ENCODE measurements at regions not wholly inside any gene's neighbourhood (a gene's known extent, or its start where the extent isn't known, plus 50 kb on each side); places are given as distances from the start of the nearest gene placed in this dataset.

DNA sequence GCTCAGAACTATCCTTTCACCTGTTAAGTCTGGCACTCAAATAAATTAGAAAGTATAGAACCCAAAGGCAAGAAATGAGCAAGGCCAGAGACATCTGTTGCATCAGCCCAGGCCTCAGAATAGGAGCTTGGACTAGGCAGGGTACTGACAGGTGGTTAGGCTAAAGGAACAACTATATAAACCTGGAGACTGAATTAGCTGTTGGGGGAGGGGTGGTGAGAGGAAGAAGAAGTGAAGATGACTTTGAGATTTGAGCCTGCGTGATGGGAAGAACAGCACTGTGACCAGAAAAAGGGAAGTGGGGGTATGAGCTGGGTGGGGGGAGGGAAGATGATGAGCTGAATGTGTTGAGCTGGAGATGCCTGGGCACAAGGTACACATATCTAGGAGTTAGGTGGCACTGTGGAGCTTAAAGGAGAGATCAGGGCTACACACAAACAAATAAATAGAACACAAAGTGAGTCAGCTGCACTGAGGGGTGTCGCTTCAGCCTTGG, 244.7 kb downstream of the PTEN start:
- no peak for DNase-seq (ENCODE audit: low read depth)

GRCh38 chr10:88110355-88110754, 246.9 kb downstream of the PTEN start:
- DNase-seq (ENCODE audit: low read depth): no peak

- DNase-seq (ENCODE audit: low read depth): no peak
These were observed 247.4 kb downstream of the PTEN start for GRCh38 chr10:88110822-88111221.

GRCh38 chr10:88111294-88111693, 247.9 kb downstream of the PTEN start:
- DNase-seq (ENCODE audit: low read depth): no peak

DNA sequence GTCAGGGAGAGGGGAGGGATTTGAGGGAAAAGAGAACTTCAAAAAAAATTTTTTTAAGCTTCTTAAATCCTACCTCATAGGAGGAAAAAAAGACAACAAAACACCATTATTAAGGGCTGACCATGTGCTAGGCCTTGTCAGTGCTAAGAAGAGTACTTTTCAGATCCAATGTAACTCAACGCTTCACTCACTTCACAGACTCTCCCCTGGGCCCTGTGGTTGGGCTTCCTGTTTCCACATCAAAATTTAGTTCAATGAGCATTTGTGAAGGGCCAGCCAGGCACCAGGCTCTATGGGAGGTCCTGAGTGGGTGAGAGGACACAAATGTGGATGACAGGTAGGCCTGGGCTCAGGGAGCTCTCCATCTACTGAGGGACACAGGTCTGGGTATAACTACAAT, 249.8 kb downstream of the PTEN start:
- no peak for DNase-seq (ENCODE audit: low read depth)

- DNase-seq (ENCODE audit: low read depth): no peak
These were observed 250.3 kb downstream of the PTEN start for GRCh38 chr10:88113657-88114272.

GRCh38 chr10:88114368-88114767, 250.9 kb downstream of the PTEN start:
- DNase-seq (ENCODE audit: low read depth): no peak

DNA sequence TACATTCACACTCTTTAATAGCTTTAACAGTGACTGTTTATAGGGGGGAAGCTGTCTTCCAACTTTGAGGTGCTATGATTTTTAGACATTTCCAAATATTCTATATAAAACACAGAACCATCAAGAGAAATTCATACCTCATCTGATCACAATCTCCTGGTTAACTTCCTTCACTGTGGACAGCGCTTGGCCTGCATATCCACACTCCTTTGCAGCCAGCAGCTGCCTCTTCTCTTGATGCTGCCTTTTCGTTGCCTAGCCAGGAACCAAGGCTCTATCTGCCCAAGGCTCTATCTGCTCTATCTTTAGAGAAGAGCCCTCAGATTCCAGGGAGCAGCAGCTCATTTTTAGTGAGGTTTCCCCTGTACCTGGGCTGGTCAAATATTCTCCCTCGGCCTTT, 252.0 kb downstream of the PTEN start:
- DNase-seq (ENCODE audit: low read depth): no peak

- no peak for DNase-seq (ENCODE audit: low read depth)
These were observed 252.5 kb downstream of the PTEN start for GRCh38 chr10:88115968-88116367.

- DNase-seq (ENCODE audit: low read depth): no peak
These were observed 253.1 kb downstream of the PTEN start for GRCh38 chr10:88116481-88116880.

- peak; percentile 24 for DNase-seq (ENCODE audit: low read depth)
These were observed 253.7 kb downstream of the PTEN start for GRCh38 chr10:88116971-88117626.

- no peak for DNase-seq (ENCODE audit: low read depth)
These were observed 254.6 kb downstream of the PTEN start for GRCh38 chr10:88117869-88118632.

- DNase-seq (ENCODE audit: low read depth): no peak
These were observed 255.3 kb downstream of the PTEN start for GRCh38 chr10:88118729-88119128.

GRCh38 chr10:88119160-88119559, 255.7 kb downstream of the PTEN start:
- DNase-seq (ENCODE audit: low read depth): no peak

DNA sequence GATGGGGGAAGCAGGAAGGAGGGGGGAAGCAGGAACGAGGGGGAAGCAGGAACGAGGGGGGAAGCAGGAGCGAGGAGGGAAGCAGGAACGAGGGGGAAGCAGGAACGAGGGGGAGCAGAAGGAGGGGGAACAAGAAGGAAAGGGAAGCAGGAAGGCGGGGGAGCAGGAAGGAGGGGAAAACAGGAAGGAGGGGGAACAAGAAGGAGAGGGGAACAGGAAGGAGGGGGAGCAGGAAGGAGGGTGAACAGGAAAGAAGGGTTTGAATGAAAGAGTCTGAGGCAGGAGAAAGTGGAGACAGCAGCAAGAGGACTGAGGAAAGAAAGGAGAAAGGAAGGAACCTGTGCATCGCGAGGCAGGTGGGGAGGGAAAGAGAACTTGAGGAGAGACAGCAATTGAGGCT, 256.6 kb downstream of the PTEN start:
- DNase-seq (ENCODE audit: low read depth): no peak

DNA sequence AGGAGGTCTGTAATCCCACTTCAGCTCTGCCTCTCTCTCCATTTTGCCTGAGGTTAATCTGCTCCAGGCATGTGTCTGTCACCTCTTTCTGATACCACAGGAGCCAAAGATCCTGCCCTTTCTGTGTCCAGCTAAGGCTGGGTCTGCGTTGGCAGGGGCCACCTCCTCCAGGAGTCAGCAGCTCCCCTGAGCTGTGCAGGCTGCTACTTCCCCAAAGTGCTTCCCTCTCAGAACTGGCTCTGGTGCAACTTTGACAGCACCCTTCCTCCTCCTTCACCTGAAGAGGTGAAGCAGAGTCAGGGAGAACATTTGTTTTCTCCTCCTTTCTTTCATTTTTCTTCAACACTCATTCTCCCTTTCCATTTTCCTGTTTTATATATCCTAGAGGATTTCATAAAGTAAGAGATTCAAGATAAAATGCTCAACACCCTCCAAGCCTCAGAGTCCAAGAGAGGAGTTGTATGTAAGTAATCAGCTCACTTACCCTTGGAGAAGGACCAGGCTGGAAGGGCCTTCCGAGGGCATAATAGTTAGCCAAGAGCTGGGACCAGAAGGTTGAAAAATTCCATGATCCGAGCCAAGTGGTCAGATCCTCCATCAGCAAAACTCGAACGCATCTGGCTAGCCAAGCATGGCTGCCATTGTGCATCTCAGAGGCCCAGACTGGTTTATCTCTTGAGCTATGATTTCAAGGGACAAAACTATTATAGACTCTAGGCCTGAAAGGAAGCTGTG, 257.3 kb downstream of the PTEN start:
- DNase-seq (ENCODE audit: low read depth): no peak

- no peak for DNase-seq (ENCODE audit: low read depth)
These were observed 257.9 kb downstream of the PTEN start for GRCh38 chr10:88121361-88121760.

- no peak for DNase-seq (ENCODE audit: low read depth)
These were observed 258.7 kb downstream of the PTEN start for GRCh38 chr10:88122145-88122544.

DNA sequence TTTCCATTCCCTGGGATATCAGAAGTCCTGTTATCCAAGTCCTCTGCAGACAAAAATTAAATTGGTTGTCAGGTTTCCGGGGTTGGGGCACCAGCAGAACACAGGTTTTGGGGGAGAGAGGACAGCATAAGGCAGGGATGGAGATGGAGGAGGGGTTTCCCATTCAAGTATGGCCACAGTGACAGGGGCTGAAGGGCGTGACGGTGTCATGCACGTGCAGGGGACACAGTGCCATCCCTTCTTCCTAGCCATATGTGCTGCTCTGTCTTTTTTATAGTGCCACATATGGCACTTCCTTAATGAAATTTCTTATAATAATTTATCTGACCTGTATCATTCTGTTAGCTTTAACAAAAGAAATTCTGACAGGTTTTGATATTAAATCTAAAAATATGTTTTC, 259.2 kb downstream of the PTEN start:
- DNase-seq (ENCODE audit: low read depth): no peak

- DNase-seq (ENCODE audit: low read depth): no peak
These were observed 262.3 kb downstream of the PTEN start for GRCh38 chr10:88125766-88126165.

GRCh38 chr10:88126699-88127098, 263.3 kb downstream of the PTEN start:
- no peak for DNase-seq (ENCODE audit: low read depth)

DNA sequence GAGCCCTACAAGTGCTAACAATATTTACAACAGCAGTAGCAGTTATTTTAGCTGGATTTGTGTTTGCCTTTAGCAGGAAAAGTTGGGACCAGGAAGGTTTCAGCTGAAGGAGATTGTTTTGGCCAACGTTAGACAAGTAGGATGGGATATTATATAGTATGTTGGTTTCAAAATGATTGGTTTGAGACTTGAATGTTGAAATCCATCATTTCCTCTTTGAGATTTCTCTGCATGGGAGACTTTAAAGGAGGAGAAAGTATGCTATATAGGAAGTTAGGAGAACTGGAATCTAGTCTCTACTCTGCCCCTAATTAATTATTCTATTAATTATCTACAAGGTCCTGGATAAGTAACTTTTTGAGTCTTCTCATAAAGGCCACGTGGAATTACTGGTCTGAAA, 263.8 kb downstream of the PTEN start:
- no peak for DNase-seq (ENCODE audit: low read depth)

- DNase-seq (ENCODE audit: low read depth): no peak
These were observed 264.3 kb downstream of the PTEN start for GRCh38 chr10:88127766-88128165.

Data from stimulated activated CD8-positive, alpha-beta memory T cell treated with anti-CD3 and anti-CD28 coated beads, Interleukin-12 subunit alpha, Interleukin-12 subunit beta, amount 100 ng/mL, for 4 hours (primary cell).